HL-60 (cell line): ENCODE measurements at regions not wholly inside any gene's neighbourhood (a gene's known extent, or its start where the extent isn't known, plus 50 kb on each side); places are given as distances from the start of the nearest gene placed in this dataset.

Experiments used
- DNase-seq, 2 experiments: peaks; one replicate each; pipeline ENCODE4 v3.0.0-alpha.2; 2010 to 2020; ENCODE audit warnings: low read depth in 1 of 2, low spot score in 1 of 2
- H3K27ac ChIP-seq: fragments of 250-450 bp; sonication (Bioruptor Pico); replicated peaks from 2 replicates; pipeline ENCODE4 v1.5.1; 2020; ENCODE audit warnings: mild to moderate bottlenecking, moderate library complexity
- H3K27me3 ChIP-seq: fragments of 250-450 bp; sonication (Bioruptor Pico); 2 replicates; pipeline ENCODE4 v1.5.1; 2021; ENCODE audit warnings: mild to moderate bottlenecking, moderate library complexity; ENCODE audit not compliant: insufficient read depth, poor library complexity, severe bottlenecking
- H3K4me3 ChIP-seq: replicated peaks from 2 replicates; pipeline ENCODE4 v1.5.1; 2011; ENCODE audit warnings: mild to moderate bottlenecking, control low read depth, low read length; ENCODE audit not compliant: insufficient read depth
- CTCF ChIP-seq: IDR thresholded peaks from one replicate; pipeline ENCODE4 v1.5.1; 2011; ENCODE audit warnings: low read length, control low read depth, inconsistent platforms; ENCODE audit not compliant: insufficient read depth
- GABPA ChIP-seq: IDR thresholded peaks from 2 replicates; pipeline ENCODE4 v1.6.1; 2012; ENCODE audit warnings: low read depth
- POLR2AphosphoS5 ChIP-seq: IDR thresholded peaks from 2 replicates; pipeline ENCODE4 v1.6.1; 2012; ENCODE audit warnings: low read depth
- REST ChIP-seq: IDR thresholded peaks from 2 replicates; pipeline ENCODE4 v1.6.1; 2012; ENCODE audit warnings: low read depth; ENCODE audit not compliant: insufficient replicate concordance
- SPI1 ChIP-seq: IDR thresholded peaks from 2 replicates; pipeline ENCODE4 v1.6.1; 2012; ENCODE audit warnings: low read depth, mild to moderate bottlenecking, borderline replicate concordance

GRCh38 chr12:124150168-124150567 is 144.7 kb upstream of the RFLNA start:
- no peaks in the 10 kb centered on the region for H3K27me3 ChIP-seq
- H3K27ac ChIP-seq, result no peak overlapping the region
- no peak overlapping the region for H3K4me3 ChIP-seq
- TF ChIP-seq REST, result no peak
- TF ChIP-seq POLR2AphosphoS5, result no peak
- no peak for TF ChIP-seq CTCF
- no peak for TF ChIP-seq SPI1
- TF ChIP-seq GABPA, result no peak
- no peak for DNase-seq

GRCh38 chr12:124151583-124151982 is 143.3 kb upstream of the RFLNA start:
- H3K27me3 ChIP-seq, result no peaks in the 10 kb centered on the region
- TF ChIP-seq POLR2AphosphoS5 (no peak), CTCF (no peak), SPI1 (no peak), REST (no peak), GABPA (no peak)
- DNase-seq, result no peak

GRCh38 chr12:124152731-124153130 is 142.2 kb upstream of the RFLNA start:
- TF ChIP-seq POLR2AphosphoS5, result no peak
- no peak for TF ChIP-seq CTCF
- no peak for TF ChIP-seq SPI1
- TF ChIP-seq GABPA, result no peak
- TF ChIP-seq REST, result no peak
- DNase-seq, result no peak
- no peak overlapping the region for H3K4me3 ChIP-seq
- H3K27me3 ChIP-seq, result no peaks in the 10 kb centered on the region
- no peak overlapping the region for H3K27ac ChIP-seq

More at GRCh38 chr12:124151583-124151982, 143.3 kb upstream of the RFLNA start:
- Histone ChIP-seq H3K4me3 (no peak overlapping the region), H3K27ac (no peak overlapping the region)
